Tibial nerve (tissue), 3 donors: ENCODE measurements at regions not wholly inside any gene's neighbourhood (a gene's known extent, or its start where the extent isn't known, plus 50 kb on each side); places are given as distances from the start of the nearest gene placed in this dataset.

Experiments
- EP300 ChIP-seq, 2 donors: sonication (generic); formaldehyde crosslinking; IDR thresholded peaks; one replicate each; pipeline ENCODE4 v1.6.1; 2017; ENCODE audit warnings: antibody characterized with exemption in 2 of 2, mild to moderate bottlenecking in 1 of 2
- POLR2A ChIP-seq, 2 donors: fragments of 450-650 bp; IDR thresholded peaks; one replicate each; pipeline ENCODE4 v1.6.1; 2017; ENCODE audit warnings: antibody characterized with exemption in 2 of 2, mild to moderate bottlenecking in 2 of 2, moderate library complexity in 2 of 2

DNA sequence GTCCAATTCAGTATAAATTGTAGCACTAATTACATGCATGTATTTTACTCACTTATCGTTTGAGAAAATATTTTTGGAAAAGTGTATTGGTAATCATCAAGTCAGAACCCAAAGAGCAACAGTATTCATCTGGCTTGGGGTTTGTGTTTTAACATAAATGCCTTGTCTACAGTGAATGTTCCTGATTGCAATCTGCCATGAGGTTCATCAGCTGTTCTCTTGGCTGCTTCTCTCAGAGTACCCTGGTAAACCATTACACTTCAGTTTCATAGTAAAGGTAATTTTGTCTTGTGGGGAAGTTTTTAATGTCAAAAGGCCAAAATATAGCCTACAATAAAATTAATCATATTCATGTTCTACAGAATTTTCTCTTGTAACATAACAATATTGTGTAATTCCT is 150.3 kb downstream of the IFI44 start:
- TF ChIP-seq POLR2A (IDR thresholded peaks at IDR 0.05) (no peak), EP300 (IDR thresholded peaks at IDR 0.05) (no peak)
